HepG2 (cell line): ENCODE measurements at regions not wholly inside any gene's neighbourhood (a gene's known extent, or its start where the extent isn't known, plus 50 kb on each side); places are given as distances from the start of the nearest gene placed in this dataset.

Source experiments
- FOSL2 ChIP-seq: sonication (generic); formaldehyde crosslinking; IDR thresholded peaks from 2 replicates; pipeline ENCODE4 v1.4.0; 2020; ENCODE audit warnings: missing genetic modification reagents
- MAFF ChIP-seq: IDR thresholded peaks from 2 replicates; pipeline ENCODE4 v1.6.1; 2011; ENCODE audit warnings: low read depth, low read length, improper control_type of control experiment
- MAFG ChIP-seq: sonication (generic); formaldehyde crosslinking; IDR thresholded peaks from 2 replicates; pipeline ENCODE4 v1.5.1; 2020; ENCODE audit warnings: mild to moderate bottlenecking, missing genetic modification reagents
- MAFK ChIP-seq, 2 experiments: IDR thresholded peaks in 1 of 2; conservative IDR thresholded peaks in 1 of 2; 2 replicates each; pipeline ENCODE4 v1.6.1; 2011; ENCODE audit warnings: improper control_type of control experiment in 2 of 2, low read length in 2 of 2
- RXRA ChIP-seq: sonication (generic); formaldehyde crosslinking; IDR thresholded peaks from 2 replicates; pipeline ENCODE4 v1.5.1; 2020; ENCODE audit warnings: missing genetic modification reagents
- RXRB ChIP-seq: IDR thresholded peaks from 2 replicates; pipeline ENCODE4 v1.6.1; 2016; ENCODE audit warnings: borderline replicate concordance, missing genetic modification reagents, missing compliant biosample characterization
- ZNF10 ChIP-seq: sonication (generic); formaldehyde crosslinking; IDR thresholded peaks from 2 replicates; pipeline ENCODE4 v1.4.0; 2020; ENCODE audit warnings: mild to moderate bottlenecking, low read depth, missing genetic modification reagents, borderline replicate concordance
- TF ChIP-seq, protein P1 (sequence below): sonication (generic); formaldehyde crosslinking; IDR thresholded peaks from 2 replicates; pipeline ENCODE4 v1.5.0; 2020; ENCODE audit warnings: mild to moderate bottlenecking, missing genetic modification reagents, borderline replicate concordance
- TF ChIP-seq, protein P2 (sequence below): sonication (generic); formaldehyde crosslinking; IDR thresholded peaks from 2 replicates; pipeline ENCODE4 v1.8.0; 2023; ENCODE audit warnings: mild to moderate bottlenecking, missing genetic modification reagents
- TF ChIP-seq, protein P3 (sequence below): sonication (generic); formaldehyde crosslinking; conservative IDR thresholded peaks from 2 replicates; pipeline ENCODE4 v1.4.0; 2020; ENCODE audit warnings: mild to moderate bottlenecking, missing genetic modification reagents, moderate library complexity
- TF ChIP-seq, protein P4 (sequence below): sonication (generic); formaldehyde crosslinking; IDR thresholded peaks from 2 replicates; pipeline ENCODE4 v1.8.1; 2023; ENCODE audit warnings: mild to moderate bottlenecking, missing genetic modification reagents, borderline replicate concordance

DNA sequence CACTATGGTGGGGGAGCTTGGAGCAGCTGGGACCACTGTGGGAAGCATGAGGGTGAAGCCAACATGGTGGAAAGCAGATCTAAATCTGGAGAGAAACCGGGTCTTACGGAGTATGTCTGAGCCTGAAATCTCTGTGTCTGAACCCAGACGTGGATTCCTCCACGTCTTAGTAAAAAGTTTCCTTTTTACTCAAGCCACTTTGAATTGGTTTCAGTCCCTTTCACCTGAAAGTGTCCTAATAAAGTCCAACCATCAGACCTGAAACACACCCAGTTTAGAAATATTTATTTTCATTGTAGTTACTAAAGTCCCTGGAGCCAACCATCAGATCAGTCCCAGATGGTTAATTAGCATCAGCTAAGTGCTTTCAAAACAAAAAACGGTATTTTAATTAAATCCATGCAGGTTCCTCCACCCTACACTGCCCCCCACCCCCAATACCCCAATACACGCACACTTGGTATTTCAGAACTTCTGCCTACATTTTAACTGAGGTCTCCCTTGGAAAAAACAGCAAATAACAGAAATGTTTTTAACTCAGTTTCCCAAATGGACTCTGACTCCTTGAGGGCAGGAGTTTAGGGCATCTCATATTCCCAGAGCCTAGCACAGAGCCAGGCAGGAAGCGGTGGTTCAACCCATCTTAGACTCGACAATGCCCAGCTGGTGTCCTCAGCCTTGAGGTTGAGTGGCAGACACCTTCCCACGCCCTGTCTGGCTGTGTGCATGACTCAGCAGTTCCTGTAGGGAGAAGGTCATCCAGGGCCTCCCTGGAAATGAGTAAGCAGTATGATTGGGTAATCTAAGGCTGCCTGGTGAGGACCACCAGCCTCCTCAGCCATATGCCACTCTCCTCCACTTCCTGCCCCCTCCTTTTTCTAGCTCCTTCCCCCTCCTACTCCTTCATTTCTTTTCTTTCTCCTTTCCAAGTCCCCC is 175.8 kb downstream of the TTC8 start (continued):
- TF ChIP-seq, protein P1, sequence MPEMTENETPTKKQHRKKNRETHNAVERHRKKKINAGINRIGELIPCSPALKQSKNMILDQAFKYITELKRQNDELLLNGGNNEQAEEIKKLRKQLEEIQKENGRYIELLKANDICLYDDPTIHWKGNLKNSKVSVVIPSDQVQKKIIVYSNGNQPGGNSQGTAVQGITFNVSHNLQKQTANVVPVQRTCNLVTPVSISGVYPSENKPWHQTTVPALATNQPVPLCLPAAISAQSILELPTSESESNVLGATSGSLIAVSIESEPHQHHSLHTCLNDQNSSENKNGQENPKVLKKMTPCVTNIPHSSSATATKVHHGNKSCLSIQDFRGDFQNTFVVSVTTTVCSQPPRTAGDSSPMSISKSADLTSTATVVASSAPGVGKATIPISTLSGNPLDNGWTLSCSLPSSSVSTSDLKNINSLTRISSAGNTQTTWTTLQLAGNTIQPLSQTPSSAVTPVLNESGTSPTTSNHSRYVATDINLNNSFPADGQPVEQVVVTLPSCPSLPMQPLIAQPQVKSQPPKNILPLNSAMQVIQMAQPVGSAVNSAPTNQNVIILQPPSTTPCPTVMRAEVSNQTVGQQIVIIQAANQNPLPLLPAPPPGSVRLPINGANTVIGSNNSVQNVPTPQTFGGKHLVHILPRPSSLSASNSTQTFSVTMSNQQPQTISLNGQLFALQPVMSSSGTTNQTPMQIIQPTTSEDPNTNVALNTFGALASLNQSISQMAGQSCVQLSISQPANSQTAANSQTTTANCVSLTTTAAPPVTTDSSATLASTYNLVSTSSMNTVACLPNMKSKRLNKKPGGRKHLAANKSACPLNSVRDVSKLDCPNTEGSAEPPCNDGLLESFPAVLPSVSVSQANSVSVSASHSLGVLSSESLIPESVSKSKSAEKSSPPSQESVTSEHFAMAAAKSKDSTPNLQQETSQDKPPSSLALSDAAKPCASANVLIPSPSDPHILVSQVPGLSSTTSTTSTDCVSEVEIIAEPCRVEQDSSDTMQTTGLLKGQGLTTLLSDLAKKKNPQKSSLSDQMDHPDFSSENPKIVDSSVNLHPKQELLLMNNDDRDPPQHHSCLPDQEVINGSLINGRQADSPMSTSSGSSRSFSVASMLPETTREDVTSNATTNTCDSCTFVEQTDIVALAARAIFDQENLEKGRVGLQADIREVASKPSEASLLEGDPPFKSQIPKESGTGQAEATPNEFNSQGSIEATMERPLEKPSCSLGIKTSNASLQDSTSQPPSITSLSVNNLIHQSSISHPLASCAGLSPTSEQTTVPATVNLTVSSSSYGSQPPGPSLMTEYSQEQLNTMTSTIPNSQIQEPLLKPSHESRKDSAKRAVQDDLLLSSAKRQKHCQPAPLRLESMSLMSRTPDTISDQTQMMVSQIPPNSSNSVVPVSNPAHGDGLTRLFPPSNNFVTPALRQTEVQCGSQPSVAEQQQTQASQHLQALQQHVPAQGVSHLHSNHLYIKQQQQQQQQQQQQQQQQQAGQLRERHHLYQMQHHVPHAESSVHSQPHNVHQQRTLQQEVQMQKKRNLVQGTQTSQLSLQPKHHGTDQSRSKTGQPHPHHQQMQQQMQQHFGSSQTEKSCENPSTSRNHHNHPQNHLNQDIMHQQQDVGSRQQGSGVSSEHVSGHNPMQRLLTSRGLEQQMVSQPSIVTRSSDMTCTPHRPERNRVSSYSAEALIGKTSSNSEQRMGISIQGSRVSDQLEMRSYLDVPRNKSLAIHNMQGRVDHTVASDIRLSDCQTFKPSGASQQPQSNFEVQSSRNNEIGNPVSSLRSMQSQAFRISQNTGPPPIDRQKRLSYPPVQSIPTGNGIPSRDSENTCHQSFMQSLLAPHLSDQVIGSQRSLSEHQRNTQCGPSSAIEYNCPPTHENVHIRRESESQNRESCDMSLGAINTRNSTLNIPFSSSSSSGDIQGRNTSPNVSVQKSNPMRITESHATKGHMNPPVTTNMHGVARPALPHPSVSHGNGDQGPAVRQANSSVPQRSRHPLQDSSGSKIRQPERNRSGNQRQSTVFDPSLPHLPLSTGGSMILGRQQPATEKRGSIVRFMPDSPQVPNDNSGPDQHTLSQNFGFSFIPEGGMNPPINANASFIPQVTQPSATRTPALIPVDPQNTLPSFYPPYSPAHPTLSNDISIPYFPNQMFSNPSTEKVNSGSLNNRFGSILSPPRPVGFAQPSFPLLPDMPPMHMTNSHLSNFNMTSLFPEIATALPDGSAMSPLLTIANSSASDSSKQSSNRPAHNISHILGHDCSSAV (CRISPR knock-in tag): no peak
- TF ChIP-seq RXRA (CRISPR knock-in tag) (peak; percentile 88), RXRB (CRISPR knock-in tag) (peak; percentile 81), ZNF10 (CRISPR knock-in tag) (no peak), MAFK (conservative IDR thresholded peaks at IDR 0.05 in 1 of 2, IDR thresholded peaks at IDR 0.05 in 1 of 2; ENCODE audit: low read length in 2 of 2) (peak; percentile 90 to 96), MAFG (CRISPR knock-in tag) (peak; percentile 91), MAFF (peak; percentile 90), FOSL2 (CRISPR knock-in tag) (peak; percentile 86)
- TF ChIP-seq, protein P2, sequence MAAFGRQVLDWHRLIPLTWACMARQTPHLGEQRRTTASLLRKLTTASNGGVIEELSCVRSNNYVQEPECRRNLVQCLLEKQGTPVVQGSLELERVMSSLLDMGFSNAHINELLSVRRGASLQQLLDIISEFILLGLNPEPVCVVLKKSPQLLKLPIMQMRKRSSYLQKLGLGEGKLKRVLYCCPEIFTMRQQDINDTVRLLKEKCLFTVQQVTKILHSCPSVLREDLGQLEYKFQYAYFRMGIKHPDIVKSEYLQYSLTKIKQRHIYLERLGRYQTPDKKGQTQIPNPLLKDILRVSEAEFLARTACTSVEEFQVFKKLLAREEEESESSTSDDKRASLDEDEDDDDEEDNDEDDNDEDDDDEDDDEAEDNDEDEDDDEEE (CRISPR knock-in tag): no peak
- TF ChIP-seq, protein P3, sequence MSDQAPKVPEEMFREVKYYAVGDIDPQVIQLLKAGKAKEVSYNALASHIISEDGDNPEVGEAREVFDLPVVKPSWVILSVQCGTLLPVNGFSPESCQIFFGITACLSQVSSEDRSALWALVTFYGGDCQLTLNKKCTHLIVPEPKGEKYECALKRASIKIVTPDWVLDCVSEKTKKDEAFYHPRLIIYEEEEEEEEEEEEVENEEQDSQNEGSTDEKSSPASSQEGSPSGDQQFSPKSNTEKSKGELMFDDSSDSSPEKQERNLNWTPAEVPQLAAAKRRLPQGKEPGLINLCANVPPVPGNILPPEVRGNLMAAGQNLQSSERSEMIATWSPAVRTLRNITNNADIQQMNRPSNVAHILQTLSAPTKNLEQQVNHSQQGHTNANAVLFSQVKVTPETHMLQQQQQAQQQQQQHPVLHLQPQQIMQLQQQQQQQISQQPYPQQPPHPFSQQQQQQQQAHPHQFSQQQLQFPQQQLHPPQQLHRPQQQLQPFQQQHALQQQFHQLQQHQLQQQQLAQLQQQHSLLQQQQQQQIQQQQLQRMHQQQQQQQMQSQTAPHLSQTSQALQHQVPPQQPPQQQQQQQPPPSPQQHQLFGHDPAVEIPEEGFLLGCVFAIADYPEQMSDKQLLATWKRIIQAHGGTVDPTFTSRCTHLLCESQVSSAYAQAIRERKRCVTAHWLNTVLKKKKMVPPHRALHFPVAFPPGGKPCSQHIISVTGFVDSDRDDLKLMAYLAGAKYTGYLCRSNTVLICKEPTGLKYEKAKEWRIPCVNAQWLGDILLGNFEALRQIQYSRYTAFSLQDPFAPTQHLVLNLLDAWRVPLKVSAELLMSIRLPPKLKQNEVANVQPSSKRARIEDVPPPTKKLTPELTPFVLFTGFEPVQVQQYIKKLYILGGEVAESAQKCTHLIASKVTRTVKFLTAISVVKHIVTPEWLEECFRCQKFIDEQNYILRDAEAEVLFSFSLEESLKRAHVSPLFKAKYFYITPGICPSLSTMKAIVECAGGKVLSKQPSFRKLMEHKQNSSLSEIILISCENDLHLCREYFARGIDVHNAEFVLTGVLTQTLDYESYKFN: no peak
- TF ChIP-seq, protein P4, sequence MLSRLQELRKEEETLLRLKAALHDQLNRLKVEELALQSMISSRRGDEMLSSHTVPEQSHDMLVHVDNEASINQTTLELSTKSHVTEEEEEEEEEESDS: no peak
